HG03565 (cell line): ENCODE measurements at regions not wholly inside any gene's neighbourhood (a gene's known extent, or its start where the extent isn't known, plus 50 kb on each side); places are given as distances from the start of the nearest gene placed in this dataset.
"Not testable (repeated sequence)": the region's sequence is repeated elsewhere in the genome, so short reads cannot be mapped to it uniquely, and the experiment has no call there.

Source experiments
- ATAC-seq: cut with Tn5 transposase; IDR thresholded peaks from one replicate; pipeline ENCODE4 v1.9.1; 2021; ENCODE audit warnings: mild to moderate bottlenecking, moderate library complexity; ENCODE audit not compliant: unreplicated experiment

GRCh38 chr14:83575301-83575700 lies 1954.6 kb upstream of the FLRT2 start:
- no peak for ATAC-seq

- ATAC-seq, result no peak
These were observed 1946.7 kb upstream of the FLRT2 start for GRCh38 chr14:83583201-83583600.

- no peak for ATAC-seq
These were observed 1935.1 kb upstream of the FLRT2 start for GRCh38 chr14:83594874-83595273.

GRCh38 chr14:83607682-83608081 lies 1922.3 kb upstream of the FLRT2 start:
- ATAC-seq, result no peak

- no peak for ATAC-seq
These were observed 1918.5 kb upstream of the FLRT2 start for GRCh38 chr14:83611491-83611890.

- no peak for ATAC-seq
These were observed 1918.0 kb upstream of the FLRT2 start for GRCh38 chr14:83611906-83612390.

- no peak for ATAC-seq
These were observed 1915.0 kb upstream of the FLRT2 start for GRCh38 chr14:83614956-83615355.

GRCh38 chr14:83624541-83624940 lies 1905.4 kb upstream of the FLRT2 start:
- no peak for ATAC-seq

- no peak for ATAC-seq
These were observed 1897.6 kb upstream of the FLRT2 start for GRCh38 chr14:83632375-83632774.

GRCh38 chr14:83638748-83639504 lies 1891.0 kb upstream of the FLRT2 start:
- ATAC-seq, result no peak

GRCh38 chr14:83639505-83639875 lies 1890.5 kb upstream of the FLRT2 start:
- ATAC-seq, result not testable (repeated sequence)

- ATAC-seq, result no peak
These were observed 1883.7 kb upstream of the FLRT2 start for GRCh38 chr14:83646228-83646627.

- no peak for ATAC-seq
These were observed 1869.3 kb upstream of the FLRT2 start for GRCh38 chr14:83660597-83660996.

GRCh38 chr14:83664389-83664788 lies 1865.6 kb upstream of the FLRT2 start:
- ATAC-seq, result no peak

- ATAC-seq, result no peak
These were observed 1840.7 kb upstream of the FLRT2 start for GRCh38 chr14:83689265-83689664.

GRCh38 chr14:83697099-83697498 lies 1832.8 kb upstream of the FLRT2 start:
- no peak for ATAC-seq

GRCh38 chr14:83702619-83703018 lies 1827.3 kb upstream of the FLRT2 start:
- ATAC-seq, result no peak

GRCh38 chr14:83706231-83706954 lies 1823.6 kb upstream of the FLRT2 start:
- no peak for ATAC-seq

GRCh38 chr14:83707056-83707455 lies 1822.9 kb upstream of the FLRT2 start:
- ATAC-seq, result no peak

- no peak for ATAC-seq
These were observed 1820.8 kb upstream of the FLRT2 start for GRCh38 chr14:83709116-83709515.

GRCh38 chr14:83711046-83711445 lies 1818.9 kb upstream of the FLRT2 start:
- ATAC-seq, result no peak

- no peak for ATAC-seq
These were observed 1817.4 kb upstream of the FLRT2 start for GRCh38 chr14:83712418-83713129.
